ENCODE measurements at regions not wholly inside any gene's neighbourhood (a gene's known extent, or its start where the extent isn't known, plus 50 kb on each side); places are given as distances from the start of the nearest gene placed in this dataset.
"Not testable (repeated sequence)": the region's sequence is repeated elsewhere in the genome, so short reads cannot be mapped to it uniquely, and the experiment has no call there.

DNA sequence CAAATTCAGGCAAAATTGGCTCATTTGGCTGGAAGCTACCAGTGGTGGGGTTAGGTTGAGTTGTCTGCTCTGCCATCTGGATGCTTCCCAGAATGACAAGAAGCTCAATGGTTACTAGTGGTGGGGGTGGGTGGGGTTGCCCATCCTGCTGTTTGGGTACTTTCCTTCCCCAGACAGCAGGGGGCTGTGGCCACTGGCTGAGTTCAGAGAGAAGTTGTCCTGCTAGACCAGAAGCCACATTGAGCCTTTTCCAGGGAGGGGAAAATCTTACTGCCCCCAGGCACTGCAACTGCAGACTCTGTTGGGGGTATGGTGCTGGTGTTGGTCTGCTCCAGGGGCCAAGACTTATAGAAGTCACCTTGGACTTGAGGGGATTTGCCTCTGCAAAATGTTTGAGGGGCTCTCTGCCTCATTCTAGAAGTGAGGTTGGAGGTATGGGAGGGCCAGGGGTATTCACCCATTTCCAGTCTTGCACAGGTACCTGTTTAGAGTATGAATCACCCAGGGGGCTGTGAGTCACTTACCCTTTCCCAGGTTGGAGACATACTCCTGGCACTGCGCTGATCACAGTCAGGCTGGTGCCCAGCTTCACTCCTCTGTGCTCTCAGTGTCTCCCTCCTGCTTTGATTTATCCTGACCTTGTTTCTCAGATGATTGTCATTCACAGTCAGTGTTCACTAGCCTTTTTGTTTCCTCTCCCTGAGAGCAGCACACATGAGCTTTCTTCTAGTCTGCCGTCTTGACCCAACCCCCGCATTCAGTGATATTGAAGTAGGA is 89.1 kb upstream of the NEGR1 start:
- H3K27ac ChIP-seq (ENCODE audit: low read depth, low read length), result no peak overlapping the region
- H3K9me3 ChIP-seq (ENCODE audit: control insufficient read depth, insufficient read depth, low read length), result no peaks in the 10 kb centered on the region
- no peaks in the 10 kb centered on the region for H3K27me3 ChIP-seq (ENCODE audit: control insufficient read depth, insufficient read depth, low read length)
- H3K4me3 ChIP-seq (ENCODE audit: low read depth, low read length), result no peak overlapping the region
- WGBS (ENCODE audit: insufficient coverage), result 0% methylated on average over 1 of the region's 3 CpGs
- H3K4me1 ChIP-seq (ENCODE audit: control insufficient read depth, insufficient read depth, low read length), result no peaks in the 10 kb centered on the region
- DNase-seq (ENCODE audit: low read depth in 4 of 6, low spot score in 6 of 6), result no peak
- H3K36me3 ChIP-seq (ENCODE audit: control insufficient read depth, insufficient read depth, low read length), result no peaks in the 10 kb centered on the region

DNA sequence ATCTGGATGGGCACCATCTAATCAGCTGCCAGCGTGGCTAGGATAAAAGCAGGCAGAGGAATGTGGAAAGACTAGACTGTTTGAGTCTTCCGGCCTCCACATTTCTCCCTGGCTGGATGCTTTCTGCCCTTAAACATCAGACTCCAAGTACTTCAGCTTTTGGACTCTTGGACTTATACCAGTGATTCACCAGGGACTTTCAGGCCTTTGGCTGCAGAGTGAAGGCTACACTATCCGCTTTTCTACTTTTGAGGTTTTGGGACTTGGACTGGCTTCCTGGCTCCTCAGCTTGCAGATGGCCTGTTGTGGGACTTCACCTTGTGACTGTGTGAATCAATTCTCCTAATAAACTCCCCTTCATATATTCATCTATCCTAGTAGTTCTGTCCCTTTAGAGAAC is 88.5 kb upstream of the NEGR1 start:
- 89% methylated on average over 1 of the region's 3 CpGs for WGBS (ENCODE audit: insufficient coverage)
- not testable (repeated sequence) for DNase-seq (ENCODE audit: low read depth in 4 of 6, low spot score in 6 of 6)

DNA sequence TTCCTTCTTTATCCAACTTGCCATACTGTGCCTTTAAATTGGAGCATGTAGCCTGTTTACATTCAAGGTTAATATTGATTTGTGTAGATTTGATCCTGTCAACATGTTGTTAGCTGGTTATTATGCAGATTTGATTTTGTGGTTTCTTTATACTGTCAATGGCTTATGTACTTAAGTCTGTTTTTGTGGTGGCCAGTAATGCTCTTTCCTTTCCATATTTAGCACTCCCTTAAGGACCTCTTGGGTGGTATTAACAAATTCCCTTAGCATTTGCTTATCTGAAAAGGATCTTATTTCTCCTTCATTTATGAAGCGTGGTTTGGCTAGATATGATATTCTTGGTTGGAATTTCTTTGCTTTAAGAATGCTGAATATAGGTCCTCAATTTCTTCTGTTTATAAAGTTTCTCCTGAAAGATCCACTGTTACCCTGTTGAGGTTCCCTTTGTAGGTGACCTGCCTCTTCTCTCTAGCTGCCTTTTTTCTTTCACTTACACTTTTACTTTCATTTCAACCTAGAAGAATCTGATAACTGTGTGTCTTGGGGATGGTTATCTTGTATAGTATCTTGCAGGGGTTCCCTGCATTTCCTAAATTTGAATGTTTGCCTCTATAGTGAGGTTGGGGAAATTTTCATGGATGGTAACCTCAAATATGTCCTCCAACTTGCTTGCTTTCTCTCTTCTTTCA is 86.9 kb upstream of the NEGR1 start:
- no peak for DNase-seq (ENCODE audit: low read depth in 4 of 6, low spot score in 6 of 6)
- no peaks in the 10 kb centered on the region for H3K36me3 ChIP-seq (ENCODE audit: control insufficient read depth, insufficient read depth, low read length)
- no CpG with 5 or more reads among the region's 1 CpG for whole genome bisulfite sequencing (ENCODE audit: insufficient coverage)
- no peaks in the 10 kb centered on the region for H3K27me3 ChIP-seq (ENCODE audit: control insufficient read depth, insufficient read depth, low read length)
- no peak overlapping the region for H3K4me3 ChIP-seq (ENCODE audit: low read depth, low read length)
- H3K4me1 ChIP-seq (ENCODE audit: control insufficient read depth, insufficient read depth, low read length), result no peaks in the 10 kb centered on the region
- H3K9me3 ChIP-seq (ENCODE audit: control insufficient read depth, insufficient read depth, low read length), result no peaks in the 10 kb centered on the region
- no peak overlapping the region for H3K27ac ChIP-seq (ENCODE audit: low read depth, low read length)

More for the DNA sequence above, 88.5 kb upstream of the NEGR1 start:
- H3K4me1 ChIP-seq (ENCODE audit: control insufficient read depth, insufficient read depth, low read length); H3K27ac ChIP-seq (ENCODE audit: low read depth, low read length); H3K4me3 ChIP-seq (ENCODE audit: low read depth, low read length); H3K9me3 ChIP-seq (ENCODE audit: control insufficient read depth, insufficient read depth, low read length); H3K27me3 ChIP-seq (ENCODE audit: control insufficient read depth, insufficient read depth, low read length); H3K36me3 ChIP-seq (ENCODE audit: control insufficient read depth, insufficient read depth, low read length): not testable (repeated sequence)

DNA sequence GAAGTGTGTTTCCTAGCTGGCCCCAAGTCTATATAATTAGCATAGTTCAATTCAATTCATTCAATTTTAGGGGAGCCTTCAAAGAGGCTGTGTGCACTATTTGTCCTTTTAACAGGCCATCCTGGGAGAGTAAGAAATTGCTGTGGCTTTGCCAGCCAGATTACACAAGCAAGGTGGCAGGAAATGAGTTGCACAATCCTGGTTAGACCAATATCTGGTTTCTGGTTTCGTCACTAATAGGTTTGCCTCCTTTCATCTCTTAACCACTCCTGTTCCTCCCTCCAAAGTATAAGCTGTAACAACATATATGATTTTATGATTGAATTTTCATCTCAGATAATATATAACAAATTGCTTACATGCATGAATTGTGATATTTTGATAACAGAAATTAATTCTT is 84.1 kb upstream of the NEGR1 start:
- no peaks in the 10 kb centered on the region for H3K36me3 ChIP-seq (ENCODE audit: control insufficient read depth, insufficient read depth, low read length)
- H3K27me3 ChIP-seq (ENCODE audit: control insufficient read depth, insufficient read depth, low read length), result no peaks in the 10 kb centered on the region
- H3K27ac ChIP-seq (ENCODE audit: low read depth, low read length), result no peak overlapping the region
- H3K4me3 ChIP-seq (ENCODE audit: low read depth, low read length), result no peak overlapping the region
- no peak for DNase-seq (ENCODE audit: low read depth in 4 of 6, low spot score in 6 of 6)
- no peaks in the 10 kb centered on the region for H3K9me3 ChIP-seq (ENCODE audit: control insufficient read depth, insufficient read depth, low read length)
- no peaks in the 10 kb centered on the region for H3K4me1 ChIP-seq (ENCODE audit: control insufficient read depth, insufficient read depth, low read length)
- no CpG with 5 or more reads among the region's 1 CpG for WGBS (ENCODE audit: insufficient coverage)

DNA sequence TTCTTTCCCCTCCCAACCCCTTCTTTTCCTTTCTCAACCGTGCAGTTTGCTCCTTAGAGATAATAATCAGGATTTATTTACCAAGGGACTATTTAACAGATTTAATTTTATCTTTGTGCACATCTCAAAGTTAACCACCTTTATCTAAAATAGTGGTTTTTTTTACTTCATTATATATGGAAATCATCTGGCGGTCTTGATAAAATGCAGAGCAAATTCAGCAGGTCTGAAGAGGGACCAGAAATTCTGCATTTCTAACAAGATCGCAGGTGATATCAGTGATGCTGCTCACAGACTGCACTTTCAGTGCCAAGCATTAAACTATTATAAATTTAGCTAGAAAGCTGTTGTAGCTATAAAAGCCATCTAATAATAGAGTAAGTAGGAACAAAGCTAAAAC is 83.4 kb upstream of the NEGR1 start:
- WGBS (ENCODE audit: insufficient coverage), result no CpG with 5 or more reads among the region's 3 CpGs

DNA sequence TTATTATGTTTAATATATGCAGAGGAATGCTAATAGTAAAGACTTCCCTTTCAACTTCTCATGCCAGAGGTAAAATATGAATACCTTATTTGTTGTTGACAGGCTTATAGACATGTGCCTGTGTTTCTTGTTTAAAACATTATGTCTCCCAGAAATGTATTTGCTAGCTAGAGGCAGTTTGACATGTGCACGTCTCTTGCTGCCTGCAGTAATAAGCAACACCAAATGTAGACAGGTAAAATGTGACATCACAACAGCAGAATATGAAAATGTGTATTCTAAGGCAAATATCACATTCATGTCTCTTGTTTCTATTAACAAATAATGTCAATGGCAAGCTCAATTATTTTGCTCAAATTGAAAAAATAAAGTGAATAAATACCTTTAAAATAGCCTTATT is 80.2 kb upstream of the NEGR1 start:
- H3K4me1 ChIP-seq (ENCODE audit: control insufficient read depth, insufficient read depth, low read length), result no peaks in the 10 kb centered on the region
- peak in 1 of 6 donors; percentile 1 for DNase-seq (ENCODE audit: low read depth in 4 of 6, low spot score in 6 of 6)
- WGBS (ENCODE audit: insufficient coverage), result no CpG with 5 or more reads among the region's 1 CpG
- no peaks in the 10 kb centered on the region for H3K27me3 ChIP-seq (ENCODE audit: control insufficient read depth, insufficient read depth, low read length)
- no peaks in the 10 kb centered on the region for H3K9me3 ChIP-seq (ENCODE audit: control insufficient read depth, insufficient read depth, low read length)
- H3K4me3 ChIP-seq (ENCODE audit: low read depth, low read length), result no peak overlapping the region
- H3K36me3 ChIP-seq (ENCODE audit: control insufficient read depth, insufficient read depth, low read length), result no peaks in the 10 kb centered on the region
- H3K27ac ChIP-seq (ENCODE audit: low read depth, low read length), result no peak overlapping the region

More for the DNA sequence above, 83.4 kb upstream of the NEGR1 start:
- H3K27ac ChIP-seq (ENCODE audit: low read depth, low read length), result no peak overlapping the region
- H3K36me3 ChIP-seq (ENCODE audit: control insufficient read depth, insufficient read depth, low read length), result no peaks in the 10 kb centered on the region
- DNase-seq (ENCODE audit: low read depth in 4 of 6, low spot score in 6 of 6), result peak in 1 of 6 donors; percentile 20
- no peak overlapping the region for H3K4me3 ChIP-seq (ENCODE audit: low read depth, low read length)
- no peaks in the 10 kb centered on the region for H3K27me3 ChIP-seq (ENCODE audit: control insufficient read depth, insufficient read depth, low read length)
- no peaks in the 10 kb centered on the region for H3K9me3 ChIP-seq (ENCODE audit: control insufficient read depth, insufficient read depth, low read length)
- no peaks in the 10 kb centered on the region for H3K4me1 ChIP-seq (ENCODE audit: control insufficient read depth, insufficient read depth, low read length)

DNA sequence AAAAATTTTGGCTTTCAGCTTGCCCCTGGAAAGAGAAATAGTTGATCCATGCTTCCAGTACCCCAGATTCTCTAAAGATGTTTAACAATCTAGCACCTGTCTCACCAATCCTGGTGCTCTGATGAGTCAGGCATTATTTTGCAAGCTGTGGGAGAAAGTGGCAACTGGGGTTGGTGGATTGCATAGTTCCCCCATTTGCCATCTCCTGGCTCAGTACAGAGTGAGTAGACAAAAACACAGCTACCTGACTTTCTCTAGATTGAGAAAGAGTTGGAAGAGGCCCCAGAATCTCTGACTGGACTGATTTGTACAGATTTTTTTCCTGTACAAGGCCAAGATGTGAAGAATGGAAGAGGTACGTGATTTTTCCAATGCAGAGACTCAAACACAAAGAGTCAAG is 75.1 kb upstream of the NEGR1 start:
- Histone ChIP-seq H3K27me3 (ENCODE audit: control insufficient read depth, insufficient read depth, low read length) (no peaks in the 10 kb centered on the region), H3K4me1 (ENCODE audit: control insufficient read depth, insufficient read depth, low read length) (no peaks in the 10 kb centered on the region), H3K4me3 (ENCODE audit: low read depth, low read length) (no peak overlapping the region), H3K36me3 (ENCODE audit: control insufficient read depth, insufficient read depth, low read length) (no peaks in the 10 kb centered on the region), H3K9me3 (ENCODE audit: control insufficient read depth, insufficient read depth, low read length) (no peaks in the 10 kb centered on the region), H3K27ac (ENCODE audit: low read depth, low read length) (no peak overlapping the region)
- no CpG with 5 or more reads among the region's 1 CpG for WGBS (ENCODE audit: insufficient coverage)
- DNase-seq (ENCODE audit: low read depth in 4 of 6, low spot score in 6 of 6), result peak in 1 of 6 donors; percentile 0

DNA sequence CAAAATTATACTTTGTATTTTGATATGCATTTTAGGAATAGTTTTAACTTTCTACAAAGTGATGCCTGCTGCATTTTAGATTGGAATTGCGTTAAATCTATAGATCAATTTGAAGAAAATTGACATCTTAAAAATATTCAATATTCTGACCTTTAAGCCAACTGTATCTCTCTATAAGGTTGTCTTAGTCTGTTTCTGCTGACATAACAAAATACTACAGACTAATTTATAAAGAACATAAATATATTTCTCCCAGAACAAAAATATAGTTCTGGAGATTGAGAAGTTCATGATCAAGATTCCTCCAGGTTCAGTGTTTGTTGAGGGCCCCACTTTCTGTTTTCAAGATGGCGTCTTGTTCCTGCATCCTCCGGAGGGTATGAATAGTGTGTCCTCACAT is 73.6 kb upstream of the NEGR1 start:
- DNase-seq (ENCODE audit: low read depth in 4 of 6, low spot score in 6 of 6), result peak in 1 of 6 donors; percentile 0
- no CpG with 5 or more reads among the region's 3 CpGs for WGBS (ENCODE audit: insufficient coverage)
- Histone ChIP-seq H3K27ac (ENCODE audit: low read depth, low read length) (no peak overlapping the region), H3K36me3 (ENCODE audit: control insufficient read depth, insufficient read depth, low read length) (no peaks in the 10 kb centered on the region), H3K4me3 (ENCODE audit: low read depth, low read length) (no peak overlapping the region), H3K4me1 (ENCODE audit: control insufficient read depth, insufficient read depth, low read length) (no peaks in the 10 kb centered on the region), H3K27me3 (ENCODE audit: control insufficient read depth, insufficient read depth, low read length) (no peaks in the 10 kb centered on the region), H3K9me3 (ENCODE audit: control insufficient read depth, insufficient read depth, low read length) (no peaks in the 10 kb centered on the region)

DNA sequence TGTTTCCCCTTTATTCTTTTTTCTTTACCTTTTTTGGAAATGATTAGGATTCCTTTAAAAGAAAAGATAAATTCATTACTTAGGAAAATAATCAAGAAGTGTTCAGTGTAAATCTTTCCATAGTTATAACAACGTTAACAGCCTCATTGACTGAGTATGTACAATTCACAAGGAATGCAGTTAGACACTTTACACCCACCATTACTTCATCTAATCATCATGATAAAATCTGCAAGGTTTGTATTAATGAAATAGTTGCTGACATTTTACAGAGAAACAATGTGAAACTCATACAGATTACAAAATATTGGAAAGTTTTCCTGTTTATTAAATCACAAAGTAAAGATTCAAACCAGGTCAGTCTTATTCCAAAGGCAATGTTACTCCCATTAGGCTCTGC is 59.3 kb upstream of the NEGR1 start:
- H3K36me3 ChIP-seq (ENCODE audit: control insufficient read depth, insufficient read depth, low read length), result no peaks in the 10 kb centered on the region
- no peaks in the 10 kb centered on the region for H3K27me3 ChIP-seq (ENCODE audit: control insufficient read depth, insufficient read depth, low read length)
- H3K4me1 ChIP-seq (ENCODE audit: control insufficient read depth, insufficient read depth, low read length), result no peaks in the 10 kb centered on the region
- H3K27ac ChIP-seq (ENCODE audit: low read depth, low read length), result no peak overlapping the region
- WGBS (ENCODE audit: insufficient coverage), result no CpG with 5 or more reads among the region's 1 CpG
- H3K9me3 ChIP-seq (ENCODE audit: control insufficient read depth, insufficient read depth, low read length), result no peaks in the 10 kb centered on the region
- no peak for DNase-seq (ENCODE audit: low read depth in 4 of 6, low spot score in 6 of 6)
- H3K4me3 ChIP-seq (ENCODE audit: low read depth, low read length), result no peak overlapping the region

DNA sequence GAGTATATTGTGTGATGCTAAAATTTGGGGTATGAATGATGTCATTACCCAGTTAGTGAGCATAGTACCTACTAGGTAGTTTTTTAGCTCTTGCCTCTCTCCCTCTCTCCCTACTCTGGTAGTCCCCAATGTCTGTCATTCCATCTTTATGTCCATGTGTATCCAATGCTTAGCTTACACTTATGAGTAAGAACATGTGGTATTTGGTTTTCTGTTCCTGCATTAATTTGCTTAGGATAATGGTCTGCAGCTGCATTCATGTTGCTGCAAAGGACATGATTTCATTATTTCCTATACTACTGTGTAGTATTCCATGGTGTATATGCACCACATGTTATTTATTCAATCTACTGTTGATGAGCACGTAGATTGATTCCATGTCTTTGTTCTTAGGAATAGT is 54.4 kb upstream of the NEGR1 start:
- Histone ChIP-seq H3K36me3 (ENCODE audit: control insufficient read depth, insufficient read depth, low read length) (no peaks in the 10 kb centered on the region), H3K4me3 (ENCODE audit: low read depth, low read length) (no peak overlapping the region), H3K27ac (ENCODE audit: low read depth, low read length) (no peak overlapping the region), H3K27me3 (ENCODE audit: control insufficient read depth, insufficient read depth, low read length) (no peaks in the 10 kb centered on the region), H3K4me1 (ENCODE audit: control insufficient read depth, insufficient read depth, low read length) (no peaks in the 10 kb centered on the region), H3K9me3 (ENCODE audit: control insufficient read depth, insufficient read depth, low read length) (no peaks in the 10 kb centered on the region)
- no peak for DNase-seq (ENCODE audit: low read depth in 4 of 6, low spot score in 6 of 6)
- no CpG with 5 or more reads among the region's 1 CpG for WGBS (ENCODE audit: insufficient coverage)
